ENCODE measurements at regions not wholly inside any gene's neighbourhood (a gene's known extent, or its start where the extent isn't known, plus 50 kb on each side); places are given as distances from the start of the nearest gene placed in this dataset.

DNA sequence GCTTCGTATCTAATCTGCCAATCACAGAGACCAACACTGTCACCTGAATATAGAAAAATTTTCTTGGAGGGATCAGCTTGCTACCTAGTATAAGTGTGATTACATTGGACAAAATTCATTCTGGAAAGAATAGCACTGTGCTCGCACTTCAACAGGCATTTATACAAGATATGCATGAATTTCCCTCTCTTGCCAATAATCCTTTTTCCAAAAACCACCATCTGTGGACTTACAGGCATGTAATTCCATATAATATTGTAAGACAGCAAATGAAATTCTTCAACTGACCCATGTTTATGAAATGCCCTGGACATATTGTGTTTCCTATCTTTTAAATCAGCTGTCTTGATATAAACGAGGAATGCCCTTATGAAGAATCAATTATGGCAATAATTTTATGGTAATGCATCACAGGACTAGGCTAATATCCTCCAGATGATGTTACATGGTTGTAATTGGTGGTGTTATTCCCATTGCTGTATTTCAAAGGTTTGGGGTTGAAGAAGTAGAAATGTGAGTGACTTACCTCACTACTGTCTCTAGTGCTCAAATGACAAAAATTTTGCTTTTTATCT lies 861.4 kb upstream of the NECTIN3 start:
- Mint-ChIP-seq H3K4me3 (no peak overlapping the region), H3K36me3 (ENCODE audit: low read depth) (no peaks in the 10 kb centered on the region), H3K4me1 (no peaks in the 10 kb centered on the region), H3K27ac (no peak overlapping the region), H3K9me3 (peaks cover 2% of the 10 kb centered on the region), H3K27me3 (no peaks in the 10 kb centered on the region)
- TF ChIP-seq, protein P1, sequence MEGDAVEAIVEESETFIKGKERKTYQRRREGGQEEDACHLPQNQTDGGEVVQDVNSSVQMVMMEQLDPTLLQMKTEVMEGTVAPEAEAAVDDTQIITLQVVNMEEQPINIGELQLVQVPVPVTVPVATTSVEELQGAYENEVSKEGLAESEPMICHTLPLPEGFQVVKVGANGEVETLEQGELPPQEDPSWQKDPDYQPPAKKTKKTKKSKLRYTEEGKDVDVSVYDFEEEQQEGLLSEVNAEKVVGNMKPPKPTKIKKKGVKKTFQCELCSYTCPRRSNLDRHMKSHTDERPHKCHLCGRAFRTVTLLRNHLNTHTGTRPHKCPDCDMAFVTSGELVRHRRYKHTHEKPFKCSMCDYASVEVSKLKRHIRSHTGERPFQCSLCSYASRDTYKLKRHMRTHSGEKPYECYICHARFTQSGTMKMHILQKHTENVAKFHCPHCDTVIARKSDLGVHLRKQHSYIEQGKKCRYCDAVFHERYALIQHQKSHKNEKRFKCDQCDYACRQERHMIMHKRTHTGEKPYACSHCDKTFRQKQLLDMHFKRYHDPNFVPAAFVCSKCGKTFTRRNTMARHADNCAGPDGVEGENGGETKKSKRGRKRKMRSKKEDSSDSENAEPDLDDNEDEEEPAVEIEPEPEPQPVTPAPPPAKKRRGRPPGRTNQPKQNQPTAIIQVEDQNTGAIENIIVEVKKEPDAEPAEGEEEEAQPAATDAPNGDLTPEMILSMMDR (IDR thresholded peaks at IDR 0.05): no peak
- intact Hi-C loops (cut with micrococcal nuclease): no loop called here
- ChIA-PET CTCF (no interaction called here), POLR2A (no interaction called here)
- ATAC-seq (ENCODE audit: low read depth): no peak
- DNase-seq: no peak

DNA sequence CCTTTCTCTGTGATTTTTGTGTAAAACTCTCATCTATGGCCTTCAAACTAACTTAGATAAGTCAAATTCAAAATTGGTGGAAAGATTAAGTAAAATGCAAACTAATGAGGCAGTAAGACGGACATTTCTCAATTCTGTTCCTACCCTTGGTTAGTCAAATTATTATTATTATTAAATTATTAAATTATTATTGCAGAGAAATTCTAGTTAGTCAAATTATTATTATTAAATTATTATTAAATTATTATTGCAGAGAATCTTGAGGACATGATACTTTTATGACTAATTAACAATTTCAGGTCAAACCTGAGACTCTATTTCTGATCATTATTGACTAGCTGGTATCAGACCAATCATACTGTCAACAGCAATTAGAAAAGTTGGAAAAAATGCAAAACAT lies 845.0 kb upstream of the NECTIN3 start:
- H3K4me3 Mint-ChIP-seq: no peak overlapping the region
- DNase-seq (no peak), ATAC-seq (ENCODE audit: low read depth) (no peak)
- no peaks in the 10 kb centered on the region for H3K9me3 Mint-ChIP-seq
- no peaks in the 10 kb centered on the region for H3K4me1 Mint-ChIP-seq
- H3K27ac Mint-ChIP-seq: no peak overlapping the region
- ChIA-PET POLR2A (no interaction called here), CTCF (no interaction called here)
- no peaks in the 10 kb centered on the region for H3K27me3 Mint-ChIP-seq
- H3K36me3 Mint-ChIP-seq (ENCODE audit: low read depth): no peaks in the 10 kb centered on the region
- intact Hi-C loops (cut with micrococcal nuclease): no loop called here
- TF ChIP-seq, protein P1 (IDR thresholded peaks at IDR 0.05): no peak

DNA sequence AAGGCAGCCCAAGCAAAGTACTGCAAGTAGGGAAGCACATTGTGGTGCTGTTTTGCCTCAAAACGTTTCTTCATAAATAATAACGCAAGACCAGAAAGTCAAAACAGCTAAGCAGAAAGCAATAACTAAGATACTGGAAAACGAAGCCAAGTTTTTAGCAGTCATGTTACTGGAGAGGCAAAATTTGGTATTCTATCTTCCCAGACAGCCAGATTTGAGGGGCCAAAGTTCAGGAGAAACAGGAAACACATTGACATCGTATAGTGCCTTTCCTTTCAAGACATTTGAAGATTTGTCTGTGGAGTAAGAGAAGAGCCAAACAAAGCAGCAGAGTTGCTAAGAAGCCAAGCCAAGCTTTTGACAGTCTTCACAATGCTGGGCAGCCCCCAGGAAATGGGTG lies 843.6 kb upstream of the NECTIN3 start:
- Mint-ChIP-seq H3K27ac (no peak overlapping the region), H3K4me1 (no peaks in the 10 kb centered on the region), H3K4me3 (no peak overlapping the region), H3K9me3 (no peaks in the 10 kb centered on the region), H3K27me3 (no peaks in the 10 kb centered on the region), H3K36me3 (ENCODE audit: low read depth) (no peaks in the 10 kb centered on the region)
- ChIA-PET POLR2A (no interaction called here), CTCF (no interaction called here)
- intact Hi-C loops (cut with micrococcal nuclease): no loop called here
- ATAC-seq (ENCODE audit: low read depth): no peak
- no peak for DNase-seq
- TF ChIP-seq, protein P1 (IDR thresholded peaks at IDR 0.05): no peak

DNA sequence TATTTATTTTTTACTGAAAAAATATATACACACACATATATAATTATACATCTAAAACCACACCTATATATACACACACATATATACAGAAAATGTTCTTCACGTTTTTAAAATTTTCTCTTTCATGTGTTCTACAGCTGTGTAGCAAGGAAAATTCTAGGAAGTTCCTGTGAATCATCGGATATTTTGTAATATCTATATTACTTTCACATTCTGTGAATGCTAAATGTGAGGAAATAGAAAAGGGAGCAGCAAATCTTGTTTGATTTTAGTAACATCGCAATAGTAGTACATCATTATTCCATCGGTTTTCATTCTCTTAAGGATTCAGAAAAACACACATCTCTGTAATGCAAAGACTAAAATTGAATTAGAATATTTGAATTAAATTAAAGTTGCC lies 836.8 kb upstream of the NECTIN3 start:
- CTCF ChIA-PET: no interaction called here
- DNase-seq: no peak
- intact Hi-C loops (cut with micrococcal nuclease): no loop called here
- ATAC-seq (ENCODE audit: low read depth): no peak
- Mint-ChIP-seq H3K9me3 (no peaks in the 10 kb centered on the region), H3K36me3 (ENCODE audit: low read depth) (no peaks in the 10 kb centered on the region), H3K27me3 (no peaks in the 10 kb centered on the region), H3K27ac (no peak overlapping the region), H3K4me1 (no peaks in the 10 kb centered on the region), H3K4me3 (no peak overlapping the region)
- TF ChIP-seq, protein P1 (IDR thresholded peaks at IDR 0.05): no peak
- POLR2A ChIA-PET: no interaction called here

DNA sequence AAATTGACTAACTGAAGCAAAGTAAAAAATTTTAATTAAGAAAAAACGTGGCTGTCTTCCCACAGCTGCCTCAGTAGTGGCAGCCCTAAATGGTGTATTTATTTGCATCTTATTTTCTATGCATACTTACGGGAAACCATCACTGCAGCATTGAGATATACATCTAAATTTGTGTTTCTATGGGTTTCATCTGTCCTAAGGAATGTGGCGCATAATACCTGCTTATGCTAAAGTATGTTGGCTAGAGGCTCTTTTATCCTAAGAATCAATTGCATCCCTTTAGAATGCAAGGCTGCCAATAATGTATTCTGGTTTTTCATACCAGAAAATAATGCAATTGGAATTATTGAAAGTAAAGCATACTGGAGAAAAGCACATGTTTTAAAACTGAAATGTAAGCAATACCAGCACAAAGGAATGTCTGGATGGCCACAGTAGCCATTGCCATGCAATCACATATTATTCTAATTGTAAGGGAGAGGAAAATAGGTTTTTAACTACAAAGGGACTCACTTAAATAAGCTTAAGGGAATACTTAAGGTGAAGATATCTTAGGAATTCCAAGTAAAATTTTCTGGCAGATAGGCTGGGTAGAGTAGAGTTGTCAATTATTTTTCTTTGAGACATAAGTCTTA lies 834.5 kb upstream of the NECTIN3 start:
- no peak overlapping the region for H3K4me3 Mint-ChIP-seq
- intact Hi-C loops (cut with micrococcal nuclease): no loop called here
- H3K4me1 Mint-ChIP-seq: no peaks in the 10 kb centered on the region
- POLR2A ChIA-PET: no interaction called here
- no peak overlapping the region for H3K27ac Mint-ChIP-seq
- ATAC-seq (ENCODE audit: low read depth) (no peak), DNase-seq (no peak)
- no peaks in the 10 kb centered on the region for H3K9me3 Mint-ChIP-seq
- CTCF ChIA-PET: no interaction called here
- TF ChIP-seq, protein P1 (IDR thresholded peaks at IDR 0.05): no peak
- no peaks in the 10 kb centered on the region for H3K36me3 Mint-ChIP-seq (ENCODE audit: low read depth)
- H3K27me3 Mint-ChIP-seq: no peaks in the 10 kb centered on the region

Data from activated B cell treated with CpG ODN at 0.5 μM for 24 hours (primary cell).